LNCAP (cell line): ENCODE measurements at regions not wholly inside any gene's neighbourhood (a gene's known extent, or its start where the extent isn't known, plus 50 kb on each side); places are given as distances from the start of the nearest gene placed in this dataset.

Experiments used
- TF ChIP-seq, protein P1 (sequence below): fragments of 450-650 bp; IDR thresholded peaks from 2 replicates; pipeline ENCODE4 v1.5.1; 2017; ENCODE audit warnings: mild to moderate bottlenecking

DNA sequence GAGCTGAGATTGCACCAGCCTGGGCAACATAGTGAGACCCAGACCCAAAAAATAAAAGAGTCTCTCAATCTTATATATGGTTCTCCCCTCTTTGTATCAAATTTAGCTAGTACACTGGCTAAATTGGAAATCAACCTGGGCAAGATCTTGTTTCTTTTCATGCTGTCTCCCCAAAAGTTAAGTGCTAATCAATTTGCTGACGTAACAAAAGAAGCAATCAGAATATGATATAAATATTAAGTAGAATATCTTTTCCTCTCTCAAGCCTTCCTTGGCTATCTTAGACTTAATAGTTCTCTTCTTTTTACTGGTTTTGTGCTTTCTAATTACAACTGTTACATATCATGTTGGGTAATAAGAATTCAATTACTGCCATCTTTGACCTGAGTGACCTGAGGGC is 258.9 kb downstream of the KCNRG start:
- TF ChIP-seq, protein P1, sequence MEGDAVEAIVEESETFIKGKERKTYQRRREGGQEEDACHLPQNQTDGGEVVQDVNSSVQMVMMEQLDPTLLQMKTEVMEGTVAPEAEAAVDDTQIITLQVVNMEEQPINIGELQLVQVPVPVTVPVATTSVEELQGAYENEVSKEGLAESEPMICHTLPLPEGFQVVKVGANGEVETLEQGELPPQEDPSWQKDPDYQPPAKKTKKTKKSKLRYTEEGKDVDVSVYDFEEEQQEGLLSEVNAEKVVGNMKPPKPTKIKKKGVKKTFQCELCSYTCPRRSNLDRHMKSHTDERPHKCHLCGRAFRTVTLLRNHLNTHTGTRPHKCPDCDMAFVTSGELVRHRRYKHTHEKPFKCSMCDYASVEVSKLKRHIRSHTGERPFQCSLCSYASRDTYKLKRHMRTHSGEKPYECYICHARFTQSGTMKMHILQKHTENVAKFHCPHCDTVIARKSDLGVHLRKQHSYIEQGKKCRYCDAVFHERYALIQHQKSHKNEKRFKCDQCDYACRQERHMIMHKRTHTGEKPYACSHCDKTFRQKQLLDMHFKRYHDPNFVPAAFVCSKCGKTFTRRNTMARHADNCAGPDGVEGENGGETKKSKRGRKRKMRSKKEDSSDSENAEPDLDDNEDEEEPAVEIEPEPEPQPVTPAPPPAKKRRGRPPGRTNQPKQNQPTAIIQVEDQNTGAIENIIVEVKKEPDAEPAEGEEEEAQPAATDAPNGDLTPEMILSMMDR = no peak

GRCh38 chr13:50275392-50276063 is 260.3 kb downstream of the KCNRG start:
- TF ChIP-seq, protein P1 = peak; percentile 32; the same call in 1 of the 2 replicates

GRCh38 chr13:50276550-50276949 is 261.3 kb downstream of the KCNRG start:
- TF ChIP-seq, protein P1 = no peak

- TF ChIP-seq, protein P1 = no peak
These were observed 261.9 kb downstream of the KCNRG start for GRCh38 chr13:50277127-50277526.

GRCh38 chr13:50277906-50278305 is 262.7 kb downstream of the KCNRG start:
- TF ChIP-seq, protein P1 = no peak

GRCh38 chr13:50280441-50280937 is 265.2 kb downstream of the KCNRG start:
- TF ChIP-seq, protein P1 = no peak

DNA sequence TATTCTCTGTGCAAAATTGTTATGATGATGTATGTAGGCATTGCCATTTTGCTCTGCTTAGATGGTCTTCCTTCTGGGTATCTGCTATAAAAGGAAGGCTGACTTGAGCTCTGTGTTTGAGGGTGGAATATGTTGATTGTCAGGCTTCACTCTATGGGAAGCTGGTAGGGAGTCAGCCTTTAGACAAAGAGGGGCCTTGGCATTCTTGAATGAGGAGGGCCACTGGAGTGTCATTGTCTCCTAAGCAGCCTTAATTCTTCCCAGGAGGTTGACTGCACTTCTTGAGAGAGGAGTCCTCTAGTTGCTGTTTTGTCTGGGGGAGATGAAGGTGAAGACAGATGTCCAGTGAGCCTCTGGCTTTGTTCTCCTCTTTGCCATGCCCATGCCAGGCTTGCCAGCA is 266.8 kb downstream of the KCNRG start:
- TF ChIP-seq, protein P1 = no peak
